ENCODE measurements at regions not wholly inside any gene's neighbourhood (a gene's known extent, or its start where the extent isn't known, plus 50 kb on each side); places are given as distances from the start of the nearest gene placed in this dataset.
A peak's percentile ranks its signal among the peaks of the same experiment; 100 is the strongest.

GRCh38 chr1:222370081-222370912 is 177.6 kb downstream of the HHIPL2 start:
- DNase-seq (ENCODE audit: low read depth in 2 of 2): no peak

DNA sequence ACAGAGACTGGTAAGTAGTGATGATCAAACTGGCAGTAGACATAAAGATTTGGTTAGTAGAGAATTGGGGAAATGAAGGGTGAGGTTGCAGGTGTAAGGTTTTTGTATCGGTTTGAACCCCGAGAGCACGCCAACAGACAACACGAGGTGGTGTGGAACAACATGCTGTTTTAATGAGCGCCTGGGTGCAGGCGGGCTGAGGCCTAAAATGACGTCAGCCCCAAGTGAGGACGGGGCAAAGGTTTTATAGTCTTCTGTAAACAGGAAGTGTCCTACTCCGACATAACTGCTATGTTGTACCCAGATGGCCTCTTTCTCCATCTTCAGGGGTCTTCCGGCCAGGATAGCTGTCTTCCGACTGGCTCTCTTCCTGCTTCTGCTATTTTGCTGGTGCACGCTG is 178.8 kb downstream of the HHIPL2 start:
- DNase-seq (ENCODE audit: low read depth in 2 of 2): no peak

DNA sequence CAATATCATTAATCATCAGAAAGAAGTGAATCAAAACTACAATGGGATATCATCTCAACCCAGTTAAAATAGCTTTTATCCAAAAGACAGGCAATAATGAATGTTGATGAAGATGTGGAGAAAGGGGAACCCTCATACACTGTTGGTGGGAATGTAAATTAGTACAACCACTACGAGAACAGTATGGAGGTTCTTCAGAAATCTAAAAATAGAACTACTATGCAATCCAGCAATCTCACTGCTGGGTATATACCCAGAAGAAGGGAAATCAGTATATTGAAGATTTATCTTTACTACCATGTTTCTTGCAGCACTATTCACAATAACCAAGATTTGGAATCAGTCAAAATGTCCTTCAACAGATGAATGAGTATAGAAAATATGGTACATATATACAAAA is 189.8 kb downstream of the HHIPL2 start:
- no peak for DNase-seq (ENCODE audit: low read depth in 2 of 2)

DNA sequence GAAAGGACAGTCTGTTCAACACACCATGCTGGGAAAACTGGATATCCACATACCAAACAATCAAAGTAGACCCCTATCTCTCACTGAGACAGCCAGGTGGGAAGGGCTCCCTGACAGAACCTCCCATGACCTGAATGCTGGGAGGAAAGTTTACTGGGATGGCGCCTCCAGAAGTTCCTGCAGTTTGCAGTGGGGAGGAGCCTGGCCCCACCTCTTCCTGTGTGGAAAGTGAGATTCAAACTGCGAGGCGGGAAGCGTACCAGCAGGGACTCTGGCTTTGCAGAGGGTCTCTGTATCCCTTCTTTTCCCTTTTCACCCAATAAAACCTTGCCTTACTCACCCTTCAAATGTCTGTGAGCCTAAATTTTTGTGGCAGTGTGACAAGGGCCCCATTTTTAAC is 190.7 kb downstream of the HHIPL2 start:
- no peak for DNase-seq (ENCODE audit: low read depth in 2 of 2)

DNA sequence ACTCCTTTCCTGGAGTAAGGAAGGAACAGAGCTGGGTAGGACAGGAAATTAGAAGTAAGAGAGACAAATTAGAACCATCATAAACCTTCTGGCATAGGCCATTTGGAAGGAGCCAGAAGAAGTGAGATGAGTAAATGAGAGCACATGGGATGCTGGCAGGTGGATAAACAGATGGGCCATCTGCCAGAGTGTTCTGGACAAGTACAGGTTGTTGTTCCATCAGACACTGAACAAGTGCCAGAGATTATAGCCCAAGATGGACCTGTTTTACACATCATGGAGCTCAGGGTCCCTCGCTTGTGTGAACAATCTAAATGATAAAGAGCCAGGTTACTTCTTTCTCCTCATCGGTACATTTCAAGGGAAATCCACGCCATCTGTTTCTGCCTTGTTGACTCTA is 200.3 kb downstream of the HHIPL2 start:
- DNase-seq (ENCODE audit: low read depth in 2 of 2): no peak

GRCh38 chr1:222346955-222347354 is 200.9 kb downstream of the HHIPL2 start:
- DNase-seq (ENCODE audit: low read depth in 2 of 2): no peak

GRCh38 chr1:222339376-222339947 is 208.4 kb downstream of the HHIPL2 start:
- no peak for DNase-seq (ENCODE audit: low read depth in 2 of 2)

GRCh38 chr1:222335586-222335985 is 212.3 kb downstream of the HHIPL2 start:
- DNase-seq (ENCODE audit: low read depth in 2 of 2): no peak

DNA sequence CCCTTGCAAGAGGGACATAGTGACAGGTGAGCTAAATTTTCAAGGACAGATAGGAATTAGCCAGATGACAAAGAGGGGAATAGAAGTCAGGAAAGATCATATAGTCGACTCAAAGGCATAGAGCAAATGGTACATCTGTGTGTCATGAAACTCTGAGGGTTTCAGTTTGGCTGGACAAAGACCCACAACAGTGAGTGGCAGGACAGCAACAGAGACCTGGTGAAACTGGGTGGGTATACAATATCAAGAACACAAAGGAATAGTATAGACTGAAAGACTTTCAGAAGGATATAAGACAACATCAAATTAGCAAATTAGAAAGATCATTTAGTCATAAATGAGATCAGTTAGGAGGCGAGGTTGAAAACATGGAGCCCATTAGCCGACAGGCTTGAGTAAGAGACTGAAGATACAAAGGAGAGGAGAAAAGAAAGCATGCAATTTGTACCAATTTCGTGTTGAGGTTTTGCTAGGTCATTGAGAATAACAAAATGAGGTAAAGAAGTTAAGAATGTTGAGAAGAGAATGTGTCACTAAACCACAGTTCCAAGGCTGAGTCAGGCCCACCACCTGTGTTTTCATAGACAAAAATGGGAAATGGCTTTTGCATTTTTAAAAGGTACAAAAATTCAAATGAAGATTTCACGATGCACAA is 213.8 kb downstream of the HHIPL2 start:
- DNase-seq (ENCODE audit: low read depth in 2 of 2): peak in 1 of 2 experiments; percentile 6

GRCh38 chr1:222331765-222332164 is 216.1 kb downstream of the HHIPL2 start:
- DNase-seq (ENCODE audit: low read depth in 2 of 2): no peak

DNA sequence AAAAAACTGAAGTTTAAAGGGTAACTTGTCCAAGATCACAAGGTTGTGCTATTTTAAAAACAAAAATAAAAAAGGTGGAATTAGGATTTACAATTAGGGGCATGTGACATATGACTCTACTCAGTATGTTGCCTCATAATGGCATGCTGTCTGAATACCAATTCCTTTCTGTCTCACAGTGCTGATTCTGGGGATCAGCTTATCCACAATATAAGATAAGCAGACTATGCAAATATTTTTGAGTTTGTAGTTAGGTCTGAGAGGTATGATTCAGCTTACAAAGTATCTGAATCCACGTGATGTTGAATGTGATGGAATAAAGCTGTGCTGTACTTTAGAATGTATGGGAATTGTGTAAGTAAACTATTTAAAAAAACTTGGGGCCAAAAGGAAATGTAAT is 216.6 kb downstream of the HHIPL2 start:
- DNase-seq (ENCODE audit: low read depth in 2 of 2): peak; percentile 49 to 56

- no peak for DNase-seq (ENCODE audit: low read depth in 2 of 2)
Measured at GRCh38 chr1:222329493-222330045, 218.3 kb downstream of the HHIPL2 start.

DNA sequence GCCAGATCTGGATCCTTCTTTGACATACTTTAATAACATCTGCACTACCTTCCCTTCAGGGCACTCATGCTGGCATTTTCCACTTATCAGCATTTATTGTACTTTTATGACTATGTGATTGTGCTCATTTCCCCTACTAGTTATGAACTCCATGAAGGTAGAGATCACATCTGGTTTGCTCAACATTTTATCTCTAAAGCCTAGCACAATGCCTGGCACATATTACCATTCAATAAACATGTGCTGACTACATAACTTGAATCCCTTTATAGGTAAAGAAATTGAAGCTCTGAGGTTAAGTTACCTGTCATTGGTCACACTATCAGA is 221.2 kb downstream of the HHIPL2 start:
- DNase-seq (ENCODE audit: low read depth in 2 of 2): no peak

DNA sequence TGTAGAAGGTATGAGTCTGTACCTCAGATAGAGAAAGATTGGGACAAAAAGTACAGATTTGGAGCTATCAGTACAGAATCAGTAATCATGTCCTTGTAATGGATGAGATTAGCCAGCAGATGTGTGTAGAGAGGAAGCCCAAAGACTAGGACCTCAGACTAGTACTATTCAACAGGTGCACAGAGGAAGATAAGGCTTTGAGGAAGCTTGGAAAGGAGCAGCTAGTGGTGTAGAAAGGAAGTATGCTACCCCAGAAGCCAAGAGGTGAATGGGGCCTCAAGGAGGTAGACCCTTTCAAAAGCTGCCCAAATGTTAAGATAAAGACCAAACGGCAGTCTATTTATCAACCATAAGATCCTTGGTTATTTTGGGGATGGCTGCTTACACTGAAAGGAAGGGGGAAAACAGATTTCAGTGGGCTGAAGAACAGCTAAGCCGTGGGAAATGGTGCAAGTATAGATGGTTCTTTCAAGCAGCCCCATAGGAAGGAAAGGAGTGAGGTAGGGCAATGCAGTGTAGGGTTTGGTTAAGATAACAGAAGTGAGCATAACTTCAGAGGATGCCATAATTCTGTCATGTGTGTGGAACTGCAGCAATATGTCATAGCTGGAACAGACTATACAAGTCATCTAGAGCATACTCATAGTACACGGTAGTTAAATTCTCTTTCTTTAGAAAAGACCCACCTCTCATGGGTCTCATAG is 221.7 kb downstream of the HHIPL2 start:
- no peak for DNase-seq (ENCODE audit: low read depth in 2 of 2)

- no peak for DNase-seq (ENCODE audit: low read depth in 2 of 2)
Measured at GRCh38 chr1:222325506-222325905, 222.4 kb downstream of the HHIPL2 start.

DNA sequence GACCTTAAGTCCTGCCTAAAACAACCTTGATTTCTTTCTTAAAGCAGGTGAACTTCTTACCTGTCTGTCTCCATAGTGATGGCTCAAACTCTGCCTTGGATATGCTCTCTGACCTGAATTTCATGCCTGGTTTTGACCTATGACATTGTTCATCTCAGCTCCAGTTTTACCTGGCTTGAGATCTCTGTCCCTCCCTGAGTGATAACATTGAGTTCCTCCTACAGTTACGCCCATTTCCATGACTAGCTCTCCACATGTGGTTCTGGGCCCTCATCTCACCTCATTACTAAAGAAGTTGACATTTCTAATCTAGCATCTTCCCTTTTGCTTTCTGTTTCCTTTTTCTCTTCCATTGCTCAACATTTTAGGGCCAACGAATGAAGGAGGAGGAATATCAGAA is 233.1 kb downstream of the HHIPL2 start:
- DNase-seq (ENCODE audit: low read depth in 2 of 2): no peak

- DNase-seq (ENCODE audit: low read depth in 2 of 2): no peak
Measured at GRCh38 chr1:222310836-222311235, 237.1 kb downstream of the HHIPL2 start.

- no peak for DNase-seq (ENCODE audit: low read depth in 2 of 2)
Measured at GRCh38 chr1:222307621-222308020, 240.3 kb downstream of the HHIPL2 start.

DNA sequence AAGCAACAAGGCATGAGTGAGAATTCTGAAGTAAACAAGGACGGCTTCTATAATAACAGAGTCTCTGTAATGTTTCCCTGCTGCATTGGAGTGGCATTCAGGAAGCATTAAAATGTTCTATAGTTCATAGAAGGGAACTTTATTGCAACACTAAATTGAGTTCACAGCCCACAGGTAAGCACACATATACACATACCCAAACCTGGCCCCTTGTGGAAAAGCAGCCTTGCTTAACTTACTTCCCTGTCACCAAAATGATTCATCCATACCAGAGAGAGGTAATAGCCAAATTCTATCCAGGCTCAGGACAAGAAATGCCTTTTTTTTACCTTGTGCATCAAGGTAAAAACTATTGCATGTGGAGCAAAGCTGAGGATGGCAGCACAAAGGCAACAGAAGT is 241.4 kb downstream of the HHIPL2 start:
- no peak for DNase-seq (ENCODE audit: low read depth in 2 of 2)

GRCh38 chr1:222306011-222306410 is 241.9 kb downstream of the HHIPL2 start:
- no peak for DNase-seq (ENCODE audit: low read depth in 2 of 2)

DNA sequence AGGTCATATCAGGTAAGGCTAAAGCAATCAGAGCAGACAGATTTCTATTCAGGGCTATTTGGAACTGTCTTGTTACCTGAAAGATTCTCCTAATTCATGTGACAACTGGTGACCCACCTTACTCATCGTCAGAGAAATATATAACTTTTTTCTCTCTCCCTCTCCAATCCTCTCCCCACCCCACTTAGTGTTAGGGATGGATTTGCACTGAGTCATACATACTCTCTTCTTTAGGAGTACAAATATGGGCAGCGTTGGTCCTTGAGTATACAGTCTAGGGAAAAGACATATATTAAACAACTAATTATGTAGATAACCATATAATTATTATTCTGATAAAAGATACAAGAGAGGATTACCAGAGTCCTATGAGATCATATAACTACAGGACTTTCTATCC is 246.3 kb downstream of the HHIPL2 start:
- no peak for DNase-seq (ENCODE audit: low read depth in 2 of 2)

DNA sequence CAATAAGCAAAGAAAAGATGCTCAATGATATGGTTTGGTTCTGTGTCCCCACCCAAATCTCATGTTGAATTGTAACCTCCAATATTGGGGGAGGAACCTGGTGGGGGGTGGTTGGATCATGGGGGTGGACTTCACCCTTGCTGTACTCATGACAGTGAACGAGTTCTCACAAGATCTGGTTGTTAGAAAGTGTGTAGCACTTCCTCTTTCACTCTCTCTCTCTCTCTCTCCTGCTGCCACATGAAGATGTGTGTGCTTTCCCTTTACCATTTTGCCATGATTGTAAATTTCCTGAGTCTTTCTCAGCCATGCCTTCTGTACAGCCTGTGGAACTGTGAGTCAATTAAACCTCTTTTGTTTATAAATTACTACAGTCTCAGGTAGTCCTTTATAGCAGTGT is 248.4 kb downstream of the HHIPL2 start:
- no peak for DNase-seq (ENCODE audit: low read depth in 2 of 2)

All from fibroblast of skin of left biceps (primary cell).